IMR-90 (cell line): ENCODE measurements at regions not wholly inside any gene's neighbourhood (a gene's known extent, or its start where the extent isn't known, plus 50 kb on each side); places are given as distances from the start of the nearest gene placed in this dataset.

Experiments
- ATAC-seq: fragments of 200-7000 bp; cut with Tn5 transposase; 2 replicates; pipeline ENCODE4 v1.9.1; 2020; ENCODE audit warnings: low read depth, mild to moderate bottlenecking, moderate library complexity
- BruUV-seq: library from RNA; stranded (reverse); fragments of 400-500 nt; replicated peaks from 2 replicates; lab custom pipeline; 2021; lab: Mats Ljungman, UMichigan
- CTCF ChIA-PET: fragments of 300-600 bp; formaldehyde crosslinking; extraction: SDS; loops from one replicate; lab custom pipeline; 2021; ENCODE audit warnings: antibody characterized with exemption; lab: Yijun Ruan, JAX
- POLR2A ChIA-PET: fragments of 300-600 bp; sonication (Branson Sonifier 250); formaldehyde crosslinking; loops from one replicate; lab custom pipeline; 2022; ENCODE audit warnings: antibody characterized with exemption; ENCODE audit not compliant: unreplicated experiment; lab: Charles Lee
- DNase-seq: peaks from one replicate; pipeline ENCODE4 v3.0.0; 2013
- H2AFZ ChIP-seq: replicated peaks from 2 replicates; pipeline ENCODE3; 2013; ENCODE audit warnings: low read length, mild to moderate bottlenecking; ENCODE audit not compliant: poor library complexity
- H2AK5ac ChIP-seq: 2 replicates; pipeline ENCODE4 v1.6.1; 2013; ENCODE audit warnings: low read depth, low read length, inconsistent platforms
- H2AK9ac ChIP-seq: replicated peaks from 2 replicates; pipeline ENCODE3; 2013; ENCODE audit warnings: mild to moderate bottlenecking, low read depth, low read length, moderate library complexity; ENCODE audit not compliant: poor library complexity
- H2BK120ac ChIP-seq: 2 replicates; pipeline ENCODE4 v1.6.1; 2013; ENCODE audit warnings: low read depth, low read length, inconsistent platforms
- H2BK15ac ChIP-seq: 3 replicates; pipeline ENCODE4 v1.6.1; 2013; ENCODE audit warnings: low read depth, low read length, inconsistent platforms
- H2BK20ac ChIP-seq: 2 replicates; pipeline ENCODE4 v1.6.1; 2013; ENCODE audit warnings: low read depth, mild to moderate bottlenecking, inconsistent platforms, low read length, moderate library complexity
- H2BK5ac ChIP-seq: 2 replicates; pipeline ENCODE4 v1.6.1; 2013; ENCODE audit warnings: mild to moderate bottlenecking, low read depth, low read length, inconsistent platforms; ENCODE audit not compliant: poor library complexity, severe bottlenecking
- H3K14ac ChIP-seq: replicated peaks from 2 replicates; pipeline ENCODE4 v1.6.1; 2013; ENCODE audit warnings: low read depth, low read length, inconsistent platforms
- H3K18ac ChIP-seq: 2 replicates; pipeline ENCODE4 v1.6.1; 2013; ENCODE audit warnings: low read depth, low read length, control low read depth
- H3K23ac ChIP-seq: 2 replicates; pipeline ENCODE4 v1.6.1; 2013; ENCODE audit warnings: low read depth, low read length, inconsistent platforms
- H3K27ac ChIP-seq: 2 replicates; pipeline ENCODE4 v1.5.1; 2013; ENCODE audit warnings: mild to moderate bottlenecking, control low read depth, low read length; ENCODE audit not compliant: insufficient read depth
- H3K27me3 ChIP-seq: 2 replicates; pipeline ENCODE4 v1.6.1; 2013; ENCODE audit warnings: low read length; ENCODE audit not compliant: control insufficient read depth, insufficient read depth
- H3K36me3 ChIP-seq: 2 replicates; pipeline ENCODE4 v1.6.1; 2013; ENCODE audit warnings: low read length, mixed read lengths; ENCODE audit not compliant: control insufficient read depth, insufficient read depth
- H3K4ac ChIP-seq: 2 replicates; pipeline ENCODE4 v1.6.1; 2013; ENCODE audit warnings: low read depth, low read length, inconsistent platforms
- H3K4me1 ChIP-seq: 2 replicates; pipeline ENCODE4 v1.6.1; 2013; ENCODE audit warnings: low read length, mixed read lengths; ENCODE audit not compliant: control insufficient read depth, insufficient read depth
- H3K4me2 ChIP-seq: 2 replicates; pipeline ENCODE4 v1.6.1; 2013; ENCODE audit warnings: low read depth, mild to moderate bottlenecking, control low read depth, low read length, moderate library complexity
- H3K4me3 ChIP-seq: 2 replicates; pipeline ENCODE4 v1.5.1; 2013; ENCODE audit warnings: low read depth, mild to moderate bottlenecking, control low read depth, low read length, moderate library complexity; ENCODE audit not compliant: insufficient read depth
- H3K56ac ChIP-seq: 2 replicates; pipeline ENCODE4 v1.6.1; 2013; ENCODE audit warnings: low read length, inconsistent platforms; ENCODE audit not compliant: insufficient read depth; ENCODE audit errors: extremely low read depth
- H3K79me1 ChIP-seq, 2 experiments: 2 replicates each; pipeline ENCODE4 v1.6.1; 2013; ENCODE audit warnings: low read length in 2 of 2, inconsistent platforms in 1 of 2, low read depth in 1 of 2
- H3K9ac ChIP-seq: 2 replicates; pipeline ENCODE4 v1.6.1; 2013; ENCODE audit warnings: low read depth, low read length, control low read depth
- H3K9me1 ChIP-seq: 2 replicates; pipeline ENCODE4 v1.6.1; 2013; ENCODE audit warnings: low read length, inconsistent platforms; ENCODE audit not compliant: insufficient read depth
- H3K9me3 ChIP-seq: 2 replicates; pipeline ENCODE4 v1.6.1; 2013; ENCODE audit warnings: low read length; ENCODE audit not compliant: control insufficient read depth, insufficient read depth
- H4K20me1 ChIP-seq: 2 replicates; pipeline ENCODE4 v1.6.1; 2013; ENCODE audit warnings: low read length, inconsistent platforms; ENCODE audit not compliant: insufficient read depth
- H4K5ac ChIP-seq: 2 replicates; pipeline ENCODE4 v1.6.1; 2013; ENCODE audit warnings: mild to moderate bottlenecking, low read depth, low read length, control low read depth
- H4K8ac ChIP-seq, 2 experiments: 2 replicates each; pipeline ENCODE4 v1.6.1; 2013; ENCODE audit warnings: low read depth in 2 of 2, low read length in 2 of 2, control low read depth in 1 of 2, inconsistent platforms in 1 of 2
- H4K91ac ChIP-seq: 2 replicates; pipeline ENCODE4 v1.6.1; 2013; ENCODE audit warnings: low read depth, low read length, inconsistent platforms; ENCODE audit not compliant: insufficient read depth
- BHLHE40 ChIP-seq: fragments of 150-350 bp; IDR thresholded peaks from 2 replicates; pipeline ENCODE4 v1.6.1; 2016; ENCODE audit warnings: mild to moderate bottlenecking, low read depth, low read length
- CEBPB ChIP-seq: IDR thresholded peaks from 2 replicates; pipeline ENCODE4 v1.6.1; 2012; ENCODE audit warnings: low read depth, low read length, improper control_type of control experiment
- CHD1 ChIP-seq: IDR thresholded peaks from 2 replicates; pipeline ENCODE4 v1.6.1; 2012; ENCODE audit warnings: low read depth, low read length, improper control_type of control experiment
- FOS ChIP-seq: fragments of 150-350 bp; IDR thresholded peaks from 2 replicates; pipeline ENCODE4 v1.6.1; 2016; ENCODE audit warnings: low read depth, low read length
- MAZ ChIP-seq: IDR thresholded peaks from 2 replicates; pipeline ENCODE4 v1.6.1; 2012; ENCODE audit warnings: low read depth, mild to moderate bottlenecking, low read length, improper control_type of control experiment, moderate library complexity, borderline replicate concordance
- MXI1 ChIP-seq: IDR thresholded peaks from 2 replicates; pipeline ENCODE4 v1.6.1; 2012; ENCODE audit warnings: low read depth, mild to moderate bottlenecking, low read length, moderate library complexity, borderline replicate concordance
- NFE2L2 ChIP-seq: fragments of 150-350 bp; IDR thresholded peaks from 2 replicates; pipeline ENCODE4 v1.6.1; 2016; ENCODE audit warnings: low read depth, mild to moderate bottlenecking, low read length
- POLR2A ChIP-seq: IDR thresholded peaks from 2 replicates; pipeline ENCODE4 v1.6.1; 2012; ENCODE audit warnings: mild to moderate bottlenecking, low read depth, low read length
- RAD21 ChIP-seq: IDR thresholded peaks from 2 replicates; pipeline ENCODE4 v1.6.1; 2012; ENCODE audit warnings: low read length, improper control_type of control experiment
- RCOR1 ChIP-seq: IDR thresholded peaks from 2 replicates; pipeline ENCODE4 v1.6.1; 2012; ENCODE audit warnings: mild to moderate bottlenecking, low read length, improper control_type of control experiment; ENCODE audit not compliant: insufficient replicate concordance
- RFX5 ChIP-seq: IDR thresholded peaks from 2 replicates; pipeline ENCODE4 v1.8.0; 2012; ENCODE audit warnings: low read depth, mild to moderate bottlenecking, low read length, moderate library complexity
- SMC3 ChIP-seq: fragments of 150-350 bp; IDR thresholded peaks from 2 replicates; pipeline ENCODE4 v1.6.1; 2016; ENCODE audit warnings: low read depth, mild to moderate bottlenecking, antibody characterized with exemption, low read length, moderate library complexity
- WGBS, 2 experiments: methylation state at CpG; one replicate each; pipeline versions ENCODE4 v1.1.5 to v1.1.7; 2013; ENCODE audit warnings: missing lambda C conversion rate in 2 of 2; ENCODE audit not compliant: insufficient read length in 1 of 2; ENCODE audit errors: extremely low coverage in 2 of 2; 5-methylcytosine and 5-hydroxymethylcytosine counted together
- dilution Hi-C: fragments of 300-500 bp; cut with HindIII; formaldehyde crosslinking; loops from one replicate; pipeline ENCODE4 v1.14.3; 2018; ENCODE audit warnings: low sequenced_read_pairs; ENCODE audit not compliant: unreplicated experiment
- in situ Hi-C: fragments of 300-500 bp; cut with MboI; formaldehyde crosslinking; loops from 3 replicates; pipeline ENCODE4 v1.14.3; 2019; ENCODE audit warnings: low sequenced_read_pairs, inconsistent platforms, mixed read lengths
- intact Hi-C: fragments of 100-400 bp; cut with micrococcal nuclease; formaldehyde crosslinking; loops from 2 replicates; pipeline ENCODE4 v1.10.0; 2022
- TF ChIP-seq, protein P1 (sequence below): fragments of 150-350 bp; IDR thresholded peaks from 2 replicates; pipeline ENCODE4 v1.6.1; 2017; ENCODE audit warnings: mild to moderate bottlenecking, antibody characterized with exemption, low read length, low read depth
- TF ChIP-seq, protein P2 (sequence below): fragments of 150-350 bp; IDR thresholded peaks from 2 replicates; pipeline ENCODE4 v1.6.1; 2016; ENCODE audit warnings: low read depth, mild to moderate bottlenecking, low read length, moderate library complexity, borderline replicate concordance

DNA sequence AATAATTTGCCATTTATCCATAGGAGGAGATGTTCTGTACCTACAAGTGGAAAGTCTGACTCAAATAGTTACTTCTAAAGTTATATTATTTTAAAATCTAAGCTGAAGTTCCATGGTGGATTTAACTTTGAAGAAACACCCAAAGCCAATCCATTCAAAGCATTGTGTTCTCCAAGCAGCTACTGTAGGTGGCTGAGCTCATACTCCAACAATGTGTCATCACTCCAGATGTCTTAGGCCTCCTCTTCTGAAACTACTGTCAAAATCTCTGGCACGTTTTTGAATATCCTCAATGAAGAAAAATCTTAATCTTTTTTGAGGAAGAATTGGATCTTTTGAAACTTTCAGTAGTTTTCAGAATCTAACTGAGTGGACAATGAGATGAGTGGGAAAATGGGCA, 169.1 kb downstream of the PTEN start:
- H3K27ac ChIP-seq = no peak overlapping the region
- no peak overlapping the region for H3K9ac ChIP-seq
- WGBS, 2 experiments = no CpG with 5 or more reads among the region's 1 CpG
- H2AFZ ChIP-seq = no peak overlapping the region
- peak; percentile 86 for DNase-seq
- H3K4me3 ChIP-seq = no peak overlapping the region
- no peaks in the 10 kb centered on the region for H3K79me1 ChIP-seq
- H2BK120ac ChIP-seq = no peak overlapping the region
- intact Hi-C loops (loop anchor here (5.0 kb wide), 1 partner anchor 65 kb away; no protein-coding TSS in a partner anchor), dilution Hi-C loops (no loop called here), in situ Hi-C loops (no loop called here)
- H3K14ac ChIP-seq = no peak overlapping the region
- ATAC-seq = peak; percentile 95
- H2BK15ac ChIP-seq = no peak overlapping the region
- no peaks in the 10 kb centered on the region for H3K36me3 ChIP-seq
- no peak overlapping the region for H2BK20ac ChIP-seq
- H3K56ac ChIP-seq = no peak overlapping the region
- no peaks in the 10 kb centered on the region; the same call in 1 of the 2 replicates for H3K9me1 ChIP-seq
- H2AK5ac ChIP-seq = no peak overlapping the region
- no peak overlapping the region for H4K8ac ChIP-seq
- no peaks in the 10 kb centered on the region for H4K20me1 ChIP-seq
- no peak overlapping the region for H3K4ac ChIP-seq
- no peak overlapping the region for H2AK9ac ChIP-seq
- ChIA-PET CTCF (interaction anchor here (0.8 kb wide), 2 partner anchors 48 to 77 kb away, joined by 3 read pairs; no protein-coding TSS in a partner anchor), POLR2A (no interaction called here)
- H4K5ac ChIP-seq = no peak overlapping the region
- TF ChIP-seq RFX5 (no peak), CHD1 (no peak), RCOR1 (no peak), NFE2L2 (no peak), SMC3 (no peak), BHLHE40 (peak; percentile 60), CEBPB (no peak), MXI1 (no peak), RAD21 (0 out of 2 replicates have a peak, but pooled peaks have one; percentile 2), POLR2A (no peak), FOS (0 out of 2 replicates have a peak, but pooled peaks have one; percentile 33), MAZ (no peak)
- TF ChIP-seq, protein P1, sequence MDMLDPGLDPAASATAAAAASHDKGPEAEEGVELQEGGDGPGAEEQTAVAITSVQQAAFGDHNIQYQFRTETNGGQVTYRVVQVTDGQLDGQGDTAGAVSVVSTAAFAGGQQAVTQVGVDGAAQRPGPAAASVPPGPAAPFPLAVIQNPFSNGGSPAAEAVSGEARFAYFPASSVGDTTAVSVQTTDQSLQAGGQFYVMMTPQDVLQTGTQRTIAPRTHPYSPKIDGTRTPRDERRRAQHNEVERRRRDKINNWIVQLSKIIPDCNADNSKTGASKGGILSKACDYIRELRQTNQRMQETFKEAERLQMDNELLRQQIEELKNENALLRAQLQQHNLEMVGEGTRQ = no peak
- TF ChIP-seq, protein P2, sequence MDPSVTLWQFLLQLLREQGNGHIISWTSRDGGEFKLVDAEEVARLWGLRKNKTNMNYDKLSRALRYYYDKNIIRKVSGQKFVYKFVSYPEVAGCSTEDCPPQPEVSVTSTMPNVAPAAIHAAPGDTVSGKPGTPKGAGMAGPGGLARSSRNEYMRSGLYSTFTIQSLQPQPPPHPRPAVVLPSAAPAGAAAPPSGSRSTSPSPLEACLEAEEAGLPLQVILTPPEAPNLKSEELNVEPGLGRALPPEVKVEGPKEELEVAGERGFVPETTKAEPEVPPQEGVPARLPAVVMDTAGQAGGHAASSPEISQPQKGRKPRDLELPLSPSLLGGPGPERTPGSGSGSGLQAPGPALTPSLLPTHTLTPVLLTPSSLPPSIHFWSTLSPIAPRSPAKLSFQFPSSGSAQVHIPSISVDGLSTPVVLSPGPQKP = no peak
- H4K91ac ChIP-seq = no peak overlapping the region
- H3K23ac ChIP-seq = no peak overlapping the region
- H3K4me1 ChIP-seq = peaks cover 3% of the 10 kb centered on the region
- H3K9me3 ChIP-seq = no peaks in the 10 kb centered on the region
- no peak overlapping the region for H2BK5ac ChIP-seq
- H3K27me3 ChIP-seq = 0 out of 2 replicates have a peak, but pooled peaks cover 3% of the 10 kb centered on the region
- H3K4me2 ChIP-seq = peak overlapping the region; percentile 32; the same call in 1 of the 2 replicates
- no TSS peak for BruUV-seq
- H3K18ac ChIP-seq = no peak overlapping the region
